Loucy (cell line): ENCODE measurements at regions not wholly inside any gene's neighbourhood (a gene's known extent, or its start where the extent isn't known, plus 50 kb on each side); places are given as distances from the start of the nearest gene placed in this dataset.

Experiments
- CTCF ChIP-seq: fragments of 200-600 bp; sonication (generic); conservative IDR thresholded peaks from 2 replicates; pipeline ENCODE4 v1.5.1; 2014; ENCODE audit warnings: mild to moderate bottlenecking, antibody characterized with exemption, low read length
- EZH2phosphoT487 ChIP-seq: fragments of 200-600 bp; IDR thresholded peaks from 2 replicates; pipeline ENCODE4 v1.6.1; 2018; ENCODE audit warnings: antibody characterized with exemption, mild to moderate bottlenecking, moderate library complexity, borderline replicate concordance

DNA sequence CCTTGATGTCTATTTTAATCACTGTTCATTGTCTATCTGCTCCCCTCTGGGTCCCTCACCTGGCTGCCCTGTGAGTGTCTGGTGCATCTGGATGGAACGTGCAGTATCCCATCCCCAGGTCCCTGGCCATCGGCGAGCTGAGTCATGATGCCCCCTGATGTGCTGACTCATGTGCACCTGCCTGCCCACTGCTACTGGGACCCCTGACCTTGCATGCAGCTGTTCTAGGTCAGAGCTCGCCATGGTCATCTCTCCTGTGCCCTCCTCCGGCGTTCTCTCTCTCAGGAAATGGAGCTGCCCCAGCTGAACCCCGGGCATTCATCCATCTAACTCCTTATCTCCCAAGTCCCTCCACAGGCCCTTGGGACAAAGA, 516.2 kb upstream of the HS6ST1 start:
- TF ChIP-seq CTCF (no peak), EZH2phosphoT487 (no peak)
